Smooth muscle cell (in vitro differentiated cells): ENCODE measurements at regions not wholly inside any gene's neighbourhood (a gene's known extent, or its start where the extent isn't known, plus 50 kb on each side); places are given as distances from the start of the nearest gene placed in this dataset.

Experiments
- DNase-seq: peaks from one replicate; lab custom pipeline; 2025; ENCODE audit not compliant: unreplicated experiment; lab: John Stamatoyannopoulos, UW
- H2AFZ ChIP-seq: fragments of 200-600 bp; sonication (generic); 2 replicates; pipeline ENCODE4 v1.6.0; 2016; ENCODE audit warnings: antibody characterized with exemption, low read depth, mild to moderate bottlenecking
- H3F3A ChIP-seq: fragments of 200-600 bp; sonication (generic); 2 replicates; pipeline ENCODE4 v1.6.0; 2017; ENCODE audit warnings: antibody characterized with exemption, low read depth
- H3K27ac ChIP-seq: fragments of 200-600 bp; sonication (generic); 2 replicates; pipeline ENCODE4 v1.5.1; 2016; ENCODE audit warnings: low read depth, mild to moderate bottlenecking
- H3K27me3 ChIP-seq: fragments of 200-600 bp; sonication (generic); 2 replicates; pipeline ENCODE4 v1.6.1; 2016; ENCODE audit warnings: low read depth, mild to moderate bottlenecking
- H3K36me3 ChIP-seq: fragments of 200-600 bp; sonication (generic); 2 replicates; pipeline ENCODE4 v1.5.1; 2016; ENCODE audit warnings: low read depth
- H3K4me1 ChIP-seq: fragments of 200-600 bp; sonication (generic); 2 replicates; pipeline ENCODE4 v1.5.1; 2016; ENCODE audit warnings: low read depth
- H3K4me2 ChIP-seq: fragments of 200-600 bp; sonication (generic); 2 replicates; pipeline ENCODE4 v1.6.0; 2016; ENCODE audit warnings: mild to moderate bottlenecking
- H3K4me3 ChIP-seq: fragments of 200-600 bp; sonication (generic); 2 replicates; pipeline ENCODE4 v1.5.1; 2016; ENCODE audit warnings: mild to moderate bottlenecking
- H3K79me2 ChIP-seq: fragments of 200-600 bp; sonication (generic); 2 replicates; pipeline ENCODE4 v1.6.0; 2016; ENCODE audit warnings: low read depth, mild to moderate bottlenecking
- H3K9ac ChIP-seq: fragments of 200-600 bp; sonication (generic); 2 replicates; pipeline ENCODE4 v1.6.0; 2016; ENCODE audit warnings: low read depth
- H3K9me3 ChIP-seq: fragments of 200-600 bp; sonication (generic); replicated peaks from 2 replicates; pipeline ENCODE4 v1.5.1; 2016; ENCODE audit warnings: low read depth
- H4K20me1 ChIP-seq: fragments of 200-600 bp; sonication (generic); 2 replicates; pipeline ENCODE4 v1.6.0; 2016; ENCODE audit warnings: low read depth
- WGBS: methylation state at CpG from one replicate; pipeline ENCODE4 v1.1.7; 2016; ENCODE audit warnings: low lambda C conversion rate; 5-methylcytosine and 5-hydroxymethylcytosine counted together
- TF ChIP-seq, protein P1 (sequence below): fragments of 200-600 bp; sonication (generic); IDR thresholded peaks from 2 replicates; pipeline ENCODE4 v1.5.1; 2017; ENCODE audit warnings: borderline replicate concordance, mild to moderate bottlenecking, antibody characterized with exemption; ENCODE audit not compliant: insufficient read depth, poor library complexity, severe bottlenecking

DNA sequence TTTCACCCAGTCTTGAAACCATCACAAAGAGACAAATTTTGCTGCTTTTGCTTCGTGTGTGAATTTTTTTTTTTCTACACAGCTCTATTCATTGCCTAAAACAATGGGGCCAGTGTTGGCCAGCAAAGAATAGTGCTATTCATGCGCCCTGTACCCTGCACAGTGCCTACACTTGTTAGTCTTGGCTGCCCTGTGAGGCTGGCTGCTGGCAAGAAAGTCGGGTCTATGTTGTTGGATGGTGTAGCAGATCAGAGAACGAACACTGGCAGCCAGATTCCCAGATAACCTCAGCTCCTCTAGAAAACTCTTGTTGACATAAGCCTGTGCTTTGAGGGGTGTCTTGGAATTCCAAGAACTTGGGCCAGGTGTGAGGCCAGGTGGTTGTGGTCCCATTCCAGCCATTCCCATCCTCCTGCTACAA is 455.7 kb upstream of the TCF4 start:
- 73% methylated on average over 4 of the region's 4 CpGs for WGBS
- no peak overlapping the region for H3K4me3 ChIP-seq
- TF ChIP-seq, protein P1, sequence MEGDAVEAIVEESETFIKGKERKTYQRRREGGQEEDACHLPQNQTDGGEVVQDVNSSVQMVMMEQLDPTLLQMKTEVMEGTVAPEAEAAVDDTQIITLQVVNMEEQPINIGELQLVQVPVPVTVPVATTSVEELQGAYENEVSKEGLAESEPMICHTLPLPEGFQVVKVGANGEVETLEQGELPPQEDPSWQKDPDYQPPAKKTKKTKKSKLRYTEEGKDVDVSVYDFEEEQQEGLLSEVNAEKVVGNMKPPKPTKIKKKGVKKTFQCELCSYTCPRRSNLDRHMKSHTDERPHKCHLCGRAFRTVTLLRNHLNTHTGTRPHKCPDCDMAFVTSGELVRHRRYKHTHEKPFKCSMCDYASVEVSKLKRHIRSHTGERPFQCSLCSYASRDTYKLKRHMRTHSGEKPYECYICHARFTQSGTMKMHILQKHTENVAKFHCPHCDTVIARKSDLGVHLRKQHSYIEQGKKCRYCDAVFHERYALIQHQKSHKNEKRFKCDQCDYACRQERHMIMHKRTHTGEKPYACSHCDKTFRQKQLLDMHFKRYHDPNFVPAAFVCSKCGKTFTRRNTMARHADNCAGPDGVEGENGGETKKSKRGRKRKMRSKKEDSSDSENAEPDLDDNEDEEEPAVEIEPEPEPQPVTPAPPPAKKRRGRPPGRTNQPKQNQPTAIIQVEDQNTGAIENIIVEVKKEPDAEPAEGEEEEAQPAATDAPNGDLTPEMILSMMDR: no peak
- no peak for DNase-seq
- peaks cover 7% of the 10 kb centered on the region for H3K9me3 ChIP-seq
- H3K9ac ChIP-seq: no peak overlapping the region
- H4K20me1 ChIP-seq: no peaks in the 10 kb centered on the region
- no peaks in the 10 kb centered on the region for H3K36me3 ChIP-seq
- H2AFZ ChIP-seq: no peak overlapping the region
- no peaks in the 10 kb centered on the region for H3F3A ChIP-seq
- no peak overlapping the region for H3K27ac ChIP-seq
- H3K79me2 ChIP-seq: no peaks in the 10 kb centered on the region
- H3K4me2 ChIP-seq: no peak overlapping the region
- no peaks in the 10 kb centered on the region for H3K27me3 ChIP-seq
- no peaks in the 10 kb centered on the region for H3K4me1 ChIP-seq

- Histone ChIP-seq H3K36me3 (no peaks in the 10 kb centered on the region), H3F3A (no peaks in the 10 kb centered on the region), H3K79me2 (no peaks in the 10 kb centered on the region), H4K20me1 (no peaks in the 10 kb centered on the region), H3K4me3 (no peak overlapping the region), H3K4me2 (no peak overlapping the region), H3K4me1 (no peaks in the 10 kb centered on the region), H3K27ac (no peak overlapping the region), H3K27me3 (no peaks in the 10 kb centered on the region), H3K9ac (no peak overlapping the region), H3K9me3 (peaks cover under 1% of the 10 kb centered on the region), H2AFZ (no peak overlapping the region)
- no peak for DNase-seq
- TF ChIP-seq, protein P1: no peak
- 38% methylated on average over 2 of the region's 2 CpGs for WGBS
Observed at GRCh38 chr18:56042915-56043536, 455.0 kb upstream of the TCF4 start.

GRCh38 chr18:56038171-56039030 is 450.4 kb upstream of the TCF4 start:
- Histone ChIP-seq H3K4me3 (no peak overlapping the region), H3K9ac (no peak overlapping the region), H3F3A (peaks cover 3% of the 10 kb centered on the region), H4K20me1 (no peaks in the 10 kb centered on the region), H3K27me3 (no peaks in the 10 kb centered on the region), H3K4me2 (no peak overlapping the region), H3K27ac (no peak overlapping the region), H3K9me3 (no peaks in the 10 kb centered on the region), H3K36me3 (no peaks in the 10 kb centered on the region), H3K79me2 (no peaks in the 10 kb centered on the region), H2AFZ (no peak overlapping the region), H3K4me1 (no peaks in the 10 kb centered on the region)
- TF ChIP-seq, protein P1: no peak
- no peak for DNase-seq
- 84% methylated on average over 8 of the region's 8 CpGs for WGBS
